Body of pancreas (tissue), 4 donors: ENCODE measurements at regions not wholly inside any gene's neighbourhood (a gene's known extent, or its start where the extent isn't known, plus 50 kb on each side); places are given as distances from the start of the nearest gene placed in this dataset.

ENCODE experiments used
- ATAC-seq: fragments of 150-250 bp; one replicate; pipeline ENCODE4 v1.9.1; 2016
- DNase-seq, 4 donors: peaks; one replicate each; pipeline ENCODE4 v3.0.0-alpha.2; 2019
- H3K27ac ChIP-seq, 4 donors: fragments of 200-600 bp; sonication (generic); 1 replicate in 3 of 4; 2 replicates in 1 of 4; pipeline versions ENCODE4 v1.5.1 to v1.6.1; 2016 to 2019; ENCODE audit warnings: mild to moderate bottlenecking in 1 of 4, mixed read lengths in 1 of 4, moderate library complexity in 1 of 4
- H3K27me3 ChIP-seq, 2 donors: fragments of 200-600 bp; sonication (generic); one replicate each; pipeline ENCODE4 v1.6.0; 2016; ENCODE audit warnings: mild to moderate bottlenecking in 1 of 2
- H3K36me3 ChIP-seq, 2 donors: fragments of 200-600 bp; sonication (generic); replicated peaks in 1 of 2; 2 replicates each; pipeline ENCODE4 v1.5.1; 2016; ENCODE audit warnings: low read depth in 2 of 2; ENCODE audit not compliant: insufficient read depth in 1 of 2
- H3K4me1 ChIP-seq: fragments of 200-600 bp; sonication (generic); one replicate; pipeline ENCODE4 v1.6.0; 2016
- H3K4me3 ChIP-seq, 2 donors: fragments of 200-600 bp; sonication (generic); 1 replicate in 1 of 2; 2 replicates in 1 of 2; pipeline ENCODE4 v1.5.1; 2016 to 2019
- H3K9me3 ChIP-seq, 3 donors: fragments of 200-600 bp; sonication (generic); 1 replicate in 2 of 3; 2 replicates in 1 of 3; pipeline ENCODE4 v1.5.1; 2016
- CTCF ChIP-seq, 7 experiments: fragments of 450-650 bp in 4 of 7; fragments of 200-600 bp in 3 of 7; sonication (generic) in 3 of 7; IDR thresholded peaks; one replicate each; pipeline ENCODE4 v1.5.1; 2016 to 2019; ENCODE audit warnings: antibody characterized with exemption in 7 of 7
- POLR2A ChIP-seq, 3 donors: fragments of 450-650 bp; IDR thresholded peaks; one replicate each; pipeline ENCODE4 v1.6.1; 2016; ENCODE audit warnings: antibody characterized with exemption in 3 of 3, mild to moderate bottlenecking in 2 of 3
- WGBS, 2 donors: methylation state at CpG; one replicate each; pipeline ENCODE4 v1.1.5; 2017; 5-methylcytosine and 5-hydroxymethylcytosine counted together
- intact Hi-C: fragments of 100-400 bp; cut with DNase I; formaldehyde crosslinking; loops from one replicate; pipeline ENCODE4 v1.15.1; 2023

DNA sequence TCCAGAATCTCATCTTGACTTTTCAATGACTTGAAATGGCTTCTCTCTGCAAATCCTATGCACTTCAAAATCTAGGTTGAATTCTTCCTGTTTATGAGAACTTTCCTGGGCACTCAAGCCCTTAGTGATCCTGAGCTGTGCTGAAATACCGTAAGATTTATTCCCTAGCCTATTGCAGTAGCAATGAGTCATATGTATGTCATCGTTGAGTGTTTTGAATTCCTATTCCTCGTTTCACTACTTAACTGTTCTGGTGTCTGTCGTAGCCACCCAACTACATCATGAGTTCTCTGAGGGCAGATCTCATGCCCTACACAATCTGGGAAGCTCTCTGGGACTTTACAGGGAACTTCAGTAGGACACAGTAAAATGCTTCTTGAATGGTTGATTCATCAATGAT, 190.8 kb upstream of the TMEM132C start:
- DNase-seq, result no peak
- Histone ChIP-seq H3K36me3 (no peaks in the 10 kb centered on the region), H3K4me3 (no peak overlapping the region), H3K27me3 (no peaks in the 10 kb centered on the region), H3K9me3 (no peaks in the 10 kb centered on the region), H3K27ac (no peak overlapping the region), H3K4me1 (no peaks in the 10 kb centered on the region)
- TF ChIP-seq CTCF (IDR thresholded peaks at IDR 0.05), result no peak
- TF ChIP-seq POLR2A (IDR thresholded peaks at IDR 0.05), result no peak
- intact Hi-C loops, result no loop called here
- no peak for ATAC-seq
- 64 to 68% methylated on average over 4 of the region's 4 CpGs for WGBS, 2 donors

- intact Hi-C loops, result no loop called here
- WGBS, 2 donors, result 68 to 79% methylated on average over 11 of the region's 11 CpGs
- H3K4me3 ChIP-seq, result no peak overlapping the region
- H3K27me3 ChIP-seq, result no peaks in the 10 kb centered on the region
- TF ChIP-seq POLR2A (IDR thresholded peaks at IDR 0.05) (no peak), CTCF (IDR thresholded peaks at IDR 0.05) (no peak)
- H3K36me3 ChIP-seq, result no peaks in the 10 kb centered on the region
- DNase-seq (no peak), ATAC-seq (no peak)
- H3K27ac ChIP-seq, result no peak overlapping the region
- no peaks in the 10 kb centered on the region for H3K9me3 ChIP-seq
- no peaks in the 10 kb centered on the region for H3K4me1 ChIP-seq
Measured at GRCh38 chr12:128077211-128077916, 189.6 kb upstream of the TMEM132C start.

DNA sequence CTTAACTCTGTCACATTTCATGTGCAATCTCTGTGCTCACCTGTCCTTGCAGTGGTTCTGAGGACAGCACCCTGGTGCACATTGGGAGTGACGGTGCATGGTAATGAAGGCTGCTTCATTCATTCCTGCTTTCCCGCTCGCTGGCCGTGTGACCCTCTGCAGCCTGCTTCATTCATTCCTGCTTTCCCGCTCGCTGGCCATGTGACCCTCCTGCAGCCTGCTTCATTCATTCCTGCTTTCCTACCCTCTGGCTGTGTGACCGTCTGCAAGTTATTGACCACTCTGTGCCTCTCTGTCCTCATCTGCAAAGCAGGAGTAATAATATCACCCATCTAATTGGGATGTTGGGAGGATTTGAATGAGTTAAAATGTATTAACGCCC, 189.1 kb upstream of the TMEM132C start:
- H3K4me3 ChIP-seq, result no peak overlapping the region
- WGBS, 2 donors, result 68 to 77% methylated on average over 8 of the region's 8 CpGs
- H3K27ac ChIP-seq, result no peak overlapping the region
- H3K4me1 ChIP-seq, result no peaks in the 10 kb centered on the region
- ATAC-seq (no peak), DNase-seq (no peak)
- H3K36me3 ChIP-seq, result no peaks in the 10 kb centered on the region
- H3K9me3 ChIP-seq, result no peaks in the 10 kb centered on the region
- H3K27me3 ChIP-seq, result no peaks in the 10 kb centered on the region
- TF ChIP-seq POLR2A (IDR thresholded peaks at IDR 0.05) (no peak), CTCF (IDR thresholded peaks at IDR 0.05) (no peak)
- intact Hi-C loops, result no loop called here

- H3K9me3 ChIP-seq, result no peaks in the 10 kb centered on the region
- DNase-seq (no peak), ATAC-seq (no peak)
- no peaks in the 10 kb centered on the region for H3K27me3 ChIP-seq
- WGBS, 2 donors, result 35 to 44% methylated on average over 10 of the region's 10 CpGs
- intact Hi-C loops, result no loop called here
- TF ChIP-seq POLR2A (IDR thresholded peaks at IDR 0.05), result no peak
- TF ChIP-seq CTCF (IDR thresholded peaks at IDR 0.05), result no peak
- no peak overlapping the region for H3K27ac ChIP-seq
- no peaks in the 10 kb centered on the region for H3K4me1 ChIP-seq
- H3K36me3 ChIP-seq, result no peaks in the 10 kb centered on the region
- no peak overlapping the region for H3K4me3 ChIP-seq
Measured at GRCh38 chr12:128078301-128078971, 188.5 kb upstream of the TMEM132C start.

GRCh38 chr12:128079446-128079845, 187.5 kb upstream of the TMEM132C start:
- H3K9me3 ChIP-seq, result no peaks in the 10 kb centered on the region
- no peaks in the 10 kb centered on the region for H3K27me3 ChIP-seq
- ATAC-seq (no peak), DNase-seq (no peak)
- no peak overlapping the region for H3K27ac ChIP-seq
- no peaks in the 10 kb centered on the region for H3K4me1 ChIP-seq
- TF ChIP-seq POLR2A (IDR thresholded peaks at IDR 0.05), result no peak
- TF ChIP-seq CTCF (IDR thresholded peaks at IDR 0.05), result no peak
- WGBS, 2 donors, result 71 to 75% methylated on average over 8 of the region's 8 CpGs
- no peak overlapping the region for H3K4me3 ChIP-seq
- no peaks in the 10 kb centered on the region for H3K36me3 ChIP-seq
- intact Hi-C loops, result no loop called here
